GM23338 (cell line): ENCODE measurements at regions not wholly inside any gene's neighbourhood (a gene's known extent, or its start where the extent isn't known, plus 50 kb on each side); places are given as distances from the start of the nearest gene placed in this dataset.
A peak's percentile ranks its signal among the peaks of the same experiment; 100 is the strongest.

Experiments
- ATAC-seq: fragments of 200-7000 bp; cut with Tn5 transposase; 3 replicates; pipeline ENCODE4 v1.9.1; 2020
- DNase-seq: peaks from one replicate; pipeline ENCODE4 v3.0.0-alpha.2; 2015; ENCODE audit warnings: low spot score
- H2AFZ ChIP-seq: fragments of 200-600 bp; sonication (generic); 2 replicates; pipeline ENCODE4 v1.8.0; 2016; ENCODE audit warnings: antibody characterized with exemption, mild to moderate bottlenecking, moderate library complexity
- H3F3A ChIP-seq: fragments of 200-600 bp; sonication (generic); replicated peaks from 2 replicates; pipeline ENCODE4 v1.8.0; 2017; ENCODE audit warnings: antibody characterized with exemption, mixed run types, low read depth
- H3K27ac ChIP-seq: fragments of 200-600 bp; sonication (generic); 2 replicates; pipeline ENCODE4 v1.6.1; 2016; ENCODE audit warnings: low read depth
- H3K27me3 ChIP-seq: fragments of 200-600 bp; sonication (generic); 2 replicates; pipeline ENCODE4 v1.8.0; 2016; ENCODE audit warnings: mild to moderate bottlenecking, mixed run types, moderate library complexity; ENCODE audit not compliant: insufficient read depth
- H3K36me3 ChIP-seq: fragments of 200-600 bp; sonication (generic); 2 replicates; pipeline ENCODE4 v1.8.0; 2016; ENCODE audit warnings: mild to moderate bottlenecking; ENCODE audit not compliant: insufficient read depth
- H3K4me1 ChIP-seq: fragments of 200-600 bp; sonication (generic); 2 replicates; pipeline ENCODE4 v1.8.0; 2016; ENCODE audit warnings: mild to moderate bottlenecking, moderate library complexity; ENCODE audit not compliant: insufficient read depth
- H3K4me2 ChIP-seq: fragments of 200-600 bp; sonication (generic); 2 replicates; pipeline ENCODE4 v1.7.1; 2017; ENCODE audit warnings: mixed run types
- H3K4me3 ChIP-seq: fragments of 200-600 bp; sonication (generic); 2 replicates; pipeline ENCODE4 v1.6.1; 2016; ENCODE audit warnings: mixed run types
- H3K79me2 ChIP-seq: fragments of 200-600 bp; sonication (generic); replicated peaks from 2 replicates; pipeline ENCODE4 v1.8.0; 2017; ENCODE audit warnings: mild to moderate bottlenecking; ENCODE audit not compliant: insufficient read depth
- H3K9me2 ChIP-seq: fragments of 200-600 bp; sonication (generic); 2 replicates; pipeline ENCODE4 v1.8.0; 2017; ENCODE audit not compliant: insufficient read depth
- H4K20me1 ChIP-seq: fragments of 200-600 bp; sonication (generic); replicated peaks from 2 replicates; pipeline ENCODE4 v1.8.0; 2017; ENCODE audit warnings: mild to moderate bottlenecking; ENCODE audit not compliant: insufficient read depth
- H3K27ac Mint-ChIP-seq: 2 replicates; pipeline ENCODE4 v1.8.0; 2020; ENCODE audit warnings: inconsistent platforms, mild to moderate bottlenecking, moderate library complexity, mixed read lengths
- H3K27me3 Mint-ChIP-seq: 3 replicates; pipeline ENCODE4 v1.8.0; 2022; ENCODE audit warnings: low read depth, mild to moderate bottlenecking, moderate library complexity, mixed read lengths, inconsistent platforms; ENCODE audit not compliant: insufficient read depth, poor library complexity
- H3K36me3 Mint-ChIP-seq: 3 replicates; pipeline ENCODE4 v1.8.0; 2021; ENCODE audit warnings: low read depth, mild to moderate bottlenecking, inconsistent platforms, moderate library complexity, mixed read lengths
- H3K4me1 Mint-ChIP-seq: 3 replicates; pipeline ENCODE4 v1.8.0; 2020; ENCODE audit warnings: mild to moderate bottlenecking, inconsistent platforms, mixed read lengths
- H3K4me3 Mint-ChIP-seq: 3 replicates; pipeline ENCODE4 v1.8.0; 2021; ENCODE audit warnings: moderate library complexity, mild to moderate bottlenecking, inconsistent platforms, mixed read lengths
- H3K9me3 Mint-ChIP-seq: 3 replicates; pipeline ENCODE4 v1.8.0; 2020; ENCODE audit warnings: moderate library complexity, mild to moderate bottlenecking, inconsistent platforms, mixed read lengths
- CREB1 ChIP-seq: fragments of 250-450 bp; sonication (Bioruptor Pico); IDR thresholded peaks from 2 replicates; pipeline ENCODE4 v1.5.0; 2020; ENCODE audit warnings: low read depth, mild to moderate bottlenecking, moderate library complexity
- CTCF ChIP-seq, 2 experiments: fragments of 200-600 bp in 1 of 2; sonication (generic) in 1 of 2; conservative IDR thresholded peaks; 2 replicates each; pipeline versions ENCODE4 v1.5.1 to v1.6.1; 2016 to 2017; ENCODE audit warnings: antibody characterized with exemption in 2 of 2, low read depth in 2 of 2, mild to moderate bottlenecking in 2 of 2, moderate library complexity in 1 of 2
- ETS1 ChIP-seq: IDR thresholded peaks from 2 replicates; pipeline ENCODE4 v1.6.1; 2016; ENCODE audit warnings: antibody characterized with exemption
- EZH2 ChIP-seq: fragments of 200-600 bp; sonication (generic); IDR thresholded peaks from one replicate; pipeline ENCODE4 v1.8.0; 2017; ENCODE audit warnings: antibody characterized with exemption, mild to moderate bottlenecking, low read depth; ENCODE audit not compliant: unreplicated experiment
- EZH2phosphoT487 ChIP-seq: fragments of 200-600 bp; sonication (generic); IDR thresholded peaks from one replicate; pipeline ENCODE4 v1.8.1; 2018; ENCODE audit warnings: antibody characterized with exemption; ENCODE audit not compliant: unreplicated experiment
- JUNB ChIP-seq: IDR thresholded peaks from one replicate; pipeline ENCODE4 v1.6.1; 2016; ENCODE audit warnings: antibody characterized with exemption; ENCODE audit not compliant: unreplicated experiment
- NANOG ChIP-seq: IDR thresholded peaks from 2 replicates; pipeline ENCODE4 v1.6.1; 2016; ENCODE audit warnings: antibody characterized with exemption, borderline replicate concordance
- POLR2AphosphoS5 ChIP-seq: IDR thresholded peaks from 2 replicates; pipeline ENCODE4 v1.6.1; 2016; ENCODE audit warnings: antibody characterized with exemption, low read depth
- REST ChIP-seq: IDR thresholded peaks from one replicate; pipeline ENCODE4 v1.6.1; 2018; ENCODE audit warnings: antibody characterized with exemption; ENCODE audit not compliant: unreplicated experiment
- STAT1 ChIP-seq: IDR thresholded peaks from one replicate; pipeline ENCODE4 v1.6.1; 2016; ENCODE audit warnings: antibody characterized with exemption; ENCODE audit not compliant: unreplicated experiment
- ZNF331 ChIP-seq: fragments of 250-450 bp; sonication (Bioruptor Pico); IDR thresholded peaks from 2 replicates; pipeline ENCODE4 v1.5.0; 2020; ENCODE audit warnings: low read depth, mild to moderate bottlenecking, moderate library complexity

GRCh38 chr5:125376059-125376641 lies 629.7 kb upstream of the ZNF608 start:
- DNase-seq (no peak), ATAC-seq (no peak)
- Histone ChIP-seq H3K4me1 (peaks cover 46% of the 10 kb centered on the region), H3K27ac (no peak overlapping the region), H3K36me3 (no peaks in the 10 kb centered on the region), H3K4me3 (no peak overlapping the region), H3F3A (no peaks in the 10 kb centered on the region), H3K9me2 (no peaks in the 10 kb centered on the region), H4K20me1 (no peaks in the 10 kb centered on the region), H3K4me2 (no peak overlapping the region), H3K79me2 (no peaks in the 10 kb centered on the region), H2AFZ (no peak overlapping the region), H3K27me3 (no peaks in the 10 kb centered on the region)
- Mint-ChIP-seq H3K27me3 (no peaks in the 10 kb centered on the region), H3K4me1 (peaks cover 48% of the 10 kb centered on the region), H3K36me3 (no peaks in the 10 kb centered on the region; the same call in 1 of the 3 replicates), H3K4me3 (no peak overlapping the region), H3K9me3 (peaks cover under 1% of the 10 kb centered on the region; the same call in 1 of the 3 replicates), H3K27ac (peak overlapping the region; percentile 43)
- TF ChIP-seq REST = no peak
- TF ChIP-seq JUNB = no peak
- no peak for TF ChIP-seq EZH2phosphoT487
- TF ChIP-seq CTCF (conservative IDR thresholded peaks at IDR 0.05; ENCODE audit: low read depth in 2 of 2) = no peak

- no peak overlapping the region for H3K4me3 ChIP-seq
- Mint-ChIP-seq H3K36me3 (peaks cover 6% of the 10 kb centered on the region), H3K27ac (peak overlapping the region; percentile 33; the same call in 1 of the 2 replicates), H3K9me3 (peaks cover 4% of the 10 kb centered on the region; the same call in 1 of the 3 replicates), H3K27me3 (no peaks in the 10 kb centered on the region), H3K4me1 (peaks cover 42% of the 10 kb centered on the region), H3K4me3 (no peak overlapping the region)
- H4K20me1 ChIP-seq = no peaks in the 10 kb centered on the region
- no peaks in the 10 kb centered on the region; the same call in 1 of the 2 replicates for H3K9me2 ChIP-seq
- H3F3A ChIP-seq = no peaks in the 10 kb centered on the region
- H3K27ac ChIP-seq = no peak overlapping the region
- no peaks in the 10 kb centered on the region for H3K27me3 ChIP-seq
- H3K4me1 ChIP-seq = peaks cover 39% of the 10 kb centered on the region
- peak overlapping the region; percentile 66; the same call in 1 of the 2 replicates for H2AFZ ChIP-seq
- no peaks in the 10 kb centered on the region for H3K79me2 ChIP-seq
- no peaks in the 10 kb centered on the region for H3K36me3 ChIP-seq
- ATAC-seq = no peak
- DNase-seq = no peak
- H3K4me2 ChIP-seq = no peak overlapping the region
- no peak for TF ChIP-seq JUNB
- no peak for TF ChIP-seq REST
- TF ChIP-seq EZH2phosphoT487 = no peak
- no peak for TF ChIP-seq POLR2AphosphoS5
- TF ChIP-seq CREB1 = no peak
- no peak for TF ChIP-seq ZNF331 (CRISPR knock-in tag)
- no peak for TF ChIP-seq CTCF (conservative IDR thresholded peaks at IDR 0.05; ENCODE audit: low read depth in 2 of 2)
- no peak for TF ChIP-seq NANOG
- TF ChIP-seq EZH2 = no peak
- TF ChIP-seq ETS1 = no peak
- TF ChIP-seq STAT1 = no peak
Observed at GRCh38 chr5:125377141-125377540, 630.7 kb upstream of the ZNF608 start.
